Small intestine (tissue), 7 donors: ENCODE measurements at regions not wholly inside any gene's neighbourhood (a gene's known extent, or its start where the extent isn't known, plus 50 kb on each side); places are given as distances from the start of the nearest gene placed in this dataset.

Experiments used
- DNase-seq, 2 donors: peaks; one replicate each; pipeline versions ENCODE4 v3.0.0 to v3.0.0-alpha.2; 2013
- FAIRE-seq: peaks from 2 replicates; lab custom pipeline; 2012; peaks lifted over from hg19 to GRCh38; lab: Jason Lieb, UNC
- H3K27ac ChIP-seq, 3 donors: one replicate each; pipeline ENCODE4 v1.5.1; 2013; ENCODE audit warnings: low read length in 2 of 3, mild to moderate bottlenecking in 2 of 3, control low read depth in 1 of 3, inconsistent platforms in 1 of 3, low read depth in 1 of 3, moderate library complexity in 1 of 3
- H3K27me3 ChIP-seq, 3 donors: one replicate each; pipeline ENCODE4 v1.6.1; 2013; ENCODE audit warnings: low read length in 3 of 3, inconsistent platforms in 1 of 3; ENCODE audit not compliant: control insufficient read depth in 3 of 3, insufficient read depth in 3 of 3
- H3K36me3 ChIP-seq, 3 donors: one replicate each; pipeline ENCODE4 v1.6.1; 2013; ENCODE audit warnings: low read length in 3 of 3, inconsistent platforms in 1 of 3, low read depth in 1 of 3, mild to moderate bottlenecking in 1 of 3, moderate library complexity in 1 of 3; ENCODE audit not compliant: control insufficient read depth in 3 of 3, insufficient read depth in 2 of 3
- H3K4me1 ChIP-seq, 3 donors: one replicate each; pipeline ENCODE4 v1.6.1; 2013; ENCODE audit warnings: low read length in 2 of 3, inconsistent platforms in 1 of 3, low read depth in 1 of 3, mild to moderate bottlenecking in 1 of 3, moderate library complexity in 1 of 3; ENCODE audit not compliant: control insufficient read depth in 3 of 3, insufficient read depth in 2 of 3
- H3K4me3 ChIP-seq, 3 donors: one replicate each; pipeline ENCODE4 v1.5.1; 2013; ENCODE audit warnings: low read length in 3 of 3, control low read depth in 1 of 3, inconsistent platforms in 1 of 3, low read depth in 1 of 3, mild to moderate bottlenecking in 1 of 3, moderate library complexity in 1 of 3
- H3K9me3 ChIP-seq, 2 donors: one replicate each; pipeline ENCODE4 v1.6.1; 2013; ENCODE audit warnings: low read depth in 1 of 2, low read length in 1 of 2; ENCODE audit not compliant: control insufficient read depth in 2 of 2, insufficient read depth in 1 of 2
- WGBS, 3 donors: extraction: QIAGEN DNeasy Blood & Tissue Kit; methylation state at CpG; one replicate each; pipeline ENCODE4 v1.1.7; 2013; 5-methylcytosine and 5-hydroxymethylcytosine counted together
- donor health status: healthy with polysubstance abuse.
- donor health status: control.
- donor health status: control.
- donor health status: Bipolar disorder and iron deficiency.
- donor health status: healthy.

DNA sequence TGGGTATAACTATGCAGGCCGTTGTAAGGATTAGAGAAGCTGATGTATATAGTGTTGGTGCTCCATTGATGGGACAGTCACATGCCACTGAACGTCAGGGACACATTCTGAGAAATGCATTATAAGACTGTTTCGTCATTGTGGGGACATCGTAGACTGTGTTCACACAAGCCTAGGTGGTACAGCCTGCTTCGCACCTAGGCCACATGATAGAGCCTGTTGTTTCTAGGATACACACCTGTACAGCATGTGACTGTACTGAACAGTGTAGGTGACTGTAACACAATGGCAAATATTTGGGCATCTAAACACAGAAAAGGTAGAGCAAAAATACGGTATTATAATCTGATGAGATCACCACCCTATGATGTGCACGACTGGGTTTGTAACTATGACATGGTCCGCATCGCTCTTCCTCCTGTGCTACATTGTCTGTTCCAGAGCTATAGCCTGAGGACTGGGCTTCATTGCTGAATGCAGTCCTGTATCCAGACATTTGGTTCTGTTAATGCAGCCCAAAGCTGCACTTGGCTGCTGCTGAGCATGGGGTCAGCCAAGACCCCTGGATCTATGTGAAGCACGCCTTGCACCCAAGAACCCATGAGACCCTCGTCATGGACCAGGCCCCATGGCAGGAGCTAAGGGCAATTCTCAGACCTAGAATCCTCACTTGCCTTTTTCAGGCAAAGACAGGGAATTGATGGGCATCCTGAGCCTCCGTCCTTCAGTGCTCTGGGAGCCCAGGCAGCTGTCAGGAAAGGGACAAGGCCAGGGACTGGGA, 51.1 kb upstream of the THY1 start:
- Histone ChIP-seq H3K27me3 (peaks cover 0 to 6% (median 0%) of the 10 kb centered on the region in 3 donors), H3K9me3 (no peaks in the 10 kb centered on the region), H3K36me3 (no peaks in the 10 kb centered on the region), H3K27ac (no peak overlapping the region), H3K4me3 (no peak overlapping the region), H3K4me1 (no peaks in the 10 kb centered on the region)
- WGBS, 3 donors: 82 to 89% (median 89%) methylated on average over 12 of the region's 12 CpGs
- FAIRE-seq (no peak), DNase-seq (no peak)

- H3K27me3 ChIP-seq: peaks cover 0 to 6% (median 2%) of the 10 kb centered on the region in 3 donors
- 59 to 76% (median 75%) methylated on average over 9 of the region's 9 CpGs for WGBS, 3 donors
- no peak for FAIRE-seq
Observed at GRCh38 chr11:119473226-119473625, 50.3 kb upstream of the THY1 start.

DNA sequence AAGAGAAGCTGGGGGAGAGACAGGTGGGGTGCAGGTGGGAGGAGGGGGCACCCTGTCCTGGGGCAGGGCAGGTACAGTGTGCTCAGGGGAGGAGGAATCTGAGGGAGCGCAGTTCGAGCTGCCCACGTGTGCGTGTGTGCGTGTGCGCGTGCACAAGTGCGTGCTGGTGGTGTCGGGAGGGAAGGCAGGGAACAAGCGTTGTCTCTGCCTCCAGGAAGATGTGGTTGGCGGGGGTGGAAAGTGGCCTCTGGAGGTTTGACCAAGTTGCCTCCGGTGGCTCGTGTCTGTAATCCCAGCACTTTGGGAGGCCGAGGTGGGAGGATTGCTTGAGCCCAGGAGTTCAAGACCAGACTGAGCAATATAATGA, 49.9 kb upstream of the THY1 start:
- DNase-seq: no peak
- Histone ChIP-seq H3K27me3 (peaks cover 0 to 6% (median 2%) of the 10 kb centered on the region in 3 donors), H3K36me3 (no peaks in the 10 kb centered on the region), H3K4me3 (no peak overlapping the region), H3K27ac (no peak overlapping the region), H3K4me1 (no peaks in the 10 kb centered on the region), H3K9me3 (peaks cover 0 to 7% of the 10 kb centered on the region in 2 donors)
- 90 to 92% (median 91%) methylated on average over 14 of the region's 14 CpGs for WGBS, 3 donors
- FAIRE-seq: no peak

More at GRCh38 chr11:119473226-119473625, 50.3 kb upstream of the THY1 start:
- H3K4me1 ChIP-seq: no peaks in the 10 kb centered on the region
- no peak overlapping the region for H3K4me3 ChIP-seq
- no peak for DNase-seq
- peaks cover 0 to 4% of the 10 kb centered on the region in 2 donors for H3K9me3 ChIP-seq
- H3K36me3 ChIP-seq: no peaks in the 10 kb centered on the region
- H3K27ac ChIP-seq: no peak overlapping the region
